HFFc6 (cell line): ENCODE measurements at regions not wholly inside any gene's neighbourhood (a gene's known extent, or its start where the extent isn't known, plus 50 kb on each side); places are given as distances from the start of the nearest gene placed in this dataset.

Source experiments
- DNase-seq: peaks from one replicate; pipeline ENCODE4 v3.0.0-alpha.2; 2018
- H3K27ac Mint-ChIP-seq: 2 replicates; pipeline ENCODE4 v1.8.0; 2020; ENCODE audit warnings: mild to moderate bottlenecking, mixed read lengths
- H3K27me3 Mint-ChIP-seq: 2 replicates; pipeline ENCODE4 v1.8.0; 2021; ENCODE audit warnings: mild to moderate bottlenecking, moderate library complexity, mixed read lengths; ENCODE audit not compliant: insufficient read depth
- H3K36me3 Mint-ChIP-seq: 2 replicates; pipeline ENCODE4 v1.8.0; 2021; ENCODE audit warnings: low read depth, mixed read lengths
- H3K4me1 Mint-ChIP-seq: 2 replicates; pipeline ENCODE4 v1.8.0; 2020; ENCODE audit warnings: low read depth, mixed read lengths
- H3K4me3 Mint-ChIP-seq: 2 replicates; pipeline ENCODE4 v1.8.0; 2020; ENCODE audit warnings: mild to moderate bottlenecking, moderate library complexity, mixed read lengths
- H3K9me3 Mint-ChIP-seq: 2 replicates; pipeline ENCODE4 v1.8.0; 2020; ENCODE audit warnings: mild to moderate bottlenecking, mixed read lengths
- TF ChIP-seq, protein P1 (sequence below): fragments of 200-600 bp; sonication (generic); IDR thresholded peaks from 2 replicates; pipeline ENCODE4 v1.5.0; 2021; ENCODE audit warnings: antibody characterized with exemption, mild to moderate bottlenecking

DNA sequence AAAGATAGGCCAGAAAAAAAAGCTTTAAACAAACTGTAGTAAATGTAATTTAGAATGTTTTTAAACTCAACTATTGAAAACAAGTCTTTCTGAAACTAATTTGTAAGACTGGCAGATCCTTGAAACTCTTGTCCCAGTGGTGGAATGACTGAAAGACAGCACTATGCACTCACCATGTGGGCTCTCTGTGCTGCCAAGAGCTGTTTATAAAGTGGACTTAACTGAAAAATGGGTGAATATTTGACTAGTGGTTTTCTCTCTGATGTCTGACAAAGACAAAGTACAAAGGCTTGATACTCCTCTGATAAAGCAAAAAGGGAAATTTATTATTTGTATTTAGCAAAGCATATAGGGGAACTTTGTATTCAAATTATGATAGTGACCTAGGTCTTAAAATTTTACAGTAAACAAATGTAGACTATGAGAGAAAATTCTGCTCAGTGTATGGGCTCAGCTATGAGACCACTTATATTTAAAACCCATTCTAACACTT is 635.4 kb downstream of the NR2F1-AS1 start:
- H3K36me3 Mint-ChIP-seq = no peaks in the 10 kb centered on the region; the same call in 1 of the 2 replicates
- H3K4me3 Mint-ChIP-seq = peak overlapping the region; percentile 69
- no peaks in the 10 kb centered on the region for H3K27me3 Mint-ChIP-seq
- peaks cover 18% of the 10 kb centered on the region for H3K4me1 Mint-ChIP-seq
- TF ChIP-seq, protein P1, sequence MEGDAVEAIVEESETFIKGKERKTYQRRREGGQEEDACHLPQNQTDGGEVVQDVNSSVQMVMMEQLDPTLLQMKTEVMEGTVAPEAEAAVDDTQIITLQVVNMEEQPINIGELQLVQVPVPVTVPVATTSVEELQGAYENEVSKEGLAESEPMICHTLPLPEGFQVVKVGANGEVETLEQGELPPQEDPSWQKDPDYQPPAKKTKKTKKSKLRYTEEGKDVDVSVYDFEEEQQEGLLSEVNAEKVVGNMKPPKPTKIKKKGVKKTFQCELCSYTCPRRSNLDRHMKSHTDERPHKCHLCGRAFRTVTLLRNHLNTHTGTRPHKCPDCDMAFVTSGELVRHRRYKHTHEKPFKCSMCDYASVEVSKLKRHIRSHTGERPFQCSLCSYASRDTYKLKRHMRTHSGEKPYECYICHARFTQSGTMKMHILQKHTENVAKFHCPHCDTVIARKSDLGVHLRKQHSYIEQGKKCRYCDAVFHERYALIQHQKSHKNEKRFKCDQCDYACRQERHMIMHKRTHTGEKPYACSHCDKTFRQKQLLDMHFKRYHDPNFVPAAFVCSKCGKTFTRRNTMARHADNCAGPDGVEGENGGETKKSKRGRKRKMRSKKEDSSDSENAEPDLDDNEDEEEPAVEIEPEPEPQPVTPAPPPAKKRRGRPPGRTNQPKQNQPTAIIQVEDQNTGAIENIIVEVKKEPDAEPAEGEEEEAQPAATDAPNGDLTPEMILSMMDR = no peak
- no peak for DNase-seq
- H3K27ac Mint-ChIP-seq = peak overlapping the region; percentile 66
- H3K9me3 Mint-ChIP-seq = peaks cover 16% of the 10 kb centered on the region

DNA sequence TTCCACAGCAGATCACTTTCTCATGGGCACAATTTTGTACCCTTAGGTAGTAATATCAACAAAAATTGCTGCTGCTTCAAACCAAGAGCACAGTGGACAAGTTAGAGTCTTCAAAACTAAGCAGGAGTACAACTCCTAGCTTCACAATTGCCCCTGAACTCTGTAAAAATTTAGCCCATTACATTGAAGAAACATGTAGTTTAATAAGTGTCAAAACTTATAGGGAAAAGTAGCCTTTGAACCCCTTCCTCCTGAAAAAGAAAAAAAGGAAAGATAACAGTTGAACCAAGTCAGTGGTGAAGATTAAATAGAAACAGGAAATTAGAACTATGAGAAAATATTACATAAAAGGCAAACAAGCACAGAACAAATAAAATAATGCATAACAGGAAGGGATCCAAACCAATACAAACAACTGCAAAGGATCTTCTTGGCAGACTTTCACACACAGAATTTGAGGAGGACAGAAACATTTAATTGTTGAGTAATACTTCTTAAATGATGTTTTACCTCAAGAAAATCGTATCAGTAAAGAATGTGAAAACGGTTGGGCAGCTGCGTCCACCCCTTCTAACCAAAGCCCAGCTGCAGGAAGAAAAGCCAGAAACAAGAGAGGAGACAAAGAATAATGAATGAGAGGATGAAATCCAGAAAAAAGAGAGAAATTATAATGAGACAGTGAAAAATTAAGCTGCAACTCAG is 636.0 kb downstream of the NR2F1-AS1 start:
- Mint-ChIP-seq H3K4me1 (peaks cover 18% of the 10 kb centered on the region), H3K36me3 (no peaks in the 10 kb centered on the region; the same call in 1 of the 2 replicates), H3K27ac (peak overlapping the region; percentile 66), H3K9me3 (peaks cover 16% of the 10 kb centered on the region), H3K4me3 (peak overlapping the region; percentile 69), H3K27me3 (no peaks in the 10 kb centered on the region)
- DNase-seq = peak; percentile 45
- TF ChIP-seq, protein P1 = no peak

DNA sequence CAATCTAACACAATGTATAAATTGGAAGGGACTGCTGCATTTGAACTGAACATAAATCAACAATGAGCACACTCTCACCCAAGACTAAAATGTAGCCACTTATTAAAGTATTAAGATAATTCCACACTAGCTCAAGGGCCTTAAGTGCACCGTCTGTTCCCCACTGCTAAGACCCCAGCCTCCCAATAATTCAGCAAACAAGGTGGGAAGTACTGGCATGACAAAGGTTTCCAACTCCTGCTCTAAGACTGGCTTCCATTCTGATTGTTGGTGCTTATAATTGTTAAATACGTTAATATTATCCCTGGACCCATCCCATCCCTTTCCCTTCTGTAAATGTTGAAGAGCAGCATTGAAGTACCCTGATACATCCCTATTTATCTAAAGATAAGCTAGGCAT is 636.7 kb downstream of the NR2F1-AS1 start:
- H3K9me3 Mint-ChIP-seq = peaks cover 14% of the 10 kb centered on the region
- no peak overlapping the region for H3K4me3 Mint-ChIP-seq
- no peak overlapping the region for H3K27ac Mint-ChIP-seq
- H3K4me1 Mint-ChIP-seq = peaks cover 18% of the 10 kb centered on the region
- no peaks in the 10 kb centered on the region; the same call in 1 of the 2 replicates for H3K36me3 Mint-ChIP-seq
- H3K27me3 Mint-ChIP-seq = no peaks in the 10 kb centered on the region
- TF ChIP-seq, protein P1 = no peak
- no peak for DNase-seq

DNA sequence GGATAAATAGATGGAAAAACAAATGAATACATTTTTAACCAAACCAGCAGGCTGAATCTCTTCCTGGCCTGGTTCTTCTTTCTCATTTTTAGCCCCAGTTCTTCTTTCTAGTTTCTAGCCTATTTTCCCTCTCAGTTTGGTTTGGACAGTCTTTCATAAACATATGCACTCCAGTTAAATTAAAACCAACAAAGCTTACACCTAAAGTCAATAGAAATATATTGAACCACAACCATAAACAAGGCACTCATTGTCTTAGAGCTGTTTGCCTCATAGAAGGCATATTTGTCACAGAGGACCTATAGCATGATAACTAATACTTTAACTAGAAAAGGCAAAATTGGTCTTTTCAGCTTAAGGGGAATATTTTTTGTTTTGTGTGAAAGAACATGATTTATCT is 638.3 kb downstream of the NR2F1-AS1 start:
- TF ChIP-seq, protein P1 = no peak
- H3K27ac Mint-ChIP-seq = no peak overlapping the region
- H3K4me1 Mint-ChIP-seq = peaks cover 18% of the 10 kb centered on the region
- no peak overlapping the region for H3K4me3 Mint-ChIP-seq
- no peaks in the 10 kb centered on the region for H3K9me3 Mint-ChIP-seq
- DNase-seq = no peak
- no peaks in the 10 kb centered on the region for H3K27me3 Mint-ChIP-seq
- no peaks in the 10 kb centered on the region for H3K36me3 Mint-ChIP-seq

DNA sequence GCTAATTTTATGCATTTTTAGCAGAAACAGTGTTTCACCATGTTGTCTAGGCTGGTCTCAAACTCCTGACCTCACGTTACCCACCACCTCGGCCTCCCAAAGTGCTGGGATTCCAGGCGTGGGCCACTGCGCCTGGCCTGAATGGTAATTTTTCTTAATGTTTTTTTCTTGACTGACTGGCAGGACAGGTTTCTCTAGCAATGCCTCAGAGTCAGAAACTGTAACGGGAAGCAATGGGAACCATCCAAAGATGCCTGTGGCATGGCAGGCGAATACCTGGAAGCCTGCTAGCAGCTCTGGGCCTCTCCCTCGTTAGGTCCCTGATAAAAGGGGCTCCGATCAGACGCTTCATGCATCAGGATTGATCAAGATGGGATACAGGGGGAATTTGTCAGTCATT is 639.2 kb downstream of the NR2F1-AS1 start:
- no peaks in the 10 kb centered on the region for H3K36me3 Mint-ChIP-seq
- TF ChIP-seq, protein P1 = no peak
- no peak overlapping the region for H3K4me3 Mint-ChIP-seq
- peaks cover 18% of the 10 kb centered on the region for H3K4me1 Mint-ChIP-seq
- no peaks in the 10 kb centered on the region for H3K27me3 Mint-ChIP-seq
- H3K9me3 Mint-ChIP-seq = no peaks in the 10 kb centered on the region
- H3K27ac Mint-ChIP-seq = no peak overlapping the region
- no peak for DNase-seq
